Neural cell (in vitro differentiated cells): ENCODE measurements at regions not wholly inside any gene's neighbourhood (a gene's known extent, or its start where the extent isn't known, plus 50 kb on each side); places are given as distances from the start of the nearest gene placed in this dataset.

ENCODE experiments used
- EP300 ChIP-seq: fragments of 450-650 bp; conservative IDR thresholded peaks from 2 replicates; pipeline ENCODE4 v1.6.1; 2014; ENCODE audit warnings: antibody characterized with exemption, mild to moderate bottlenecking, moderate library complexity; ENCODE audit not compliant: poor library complexity, severe bottlenecking
- EZH2 ChIP-seq: fragments of 200-600, 300-800 bp; shearing (Covaris generic), sonication (generic); IDR thresholded peaks from 2 replicates; pipeline ENCODE4 v1.6.1; 2014; ENCODE audit warnings: antibody characterized with exemption, low read length, borderline replicate concordance, mild to moderate bottlenecking; ENCODE audit not compliant: insufficient read depth, poor library complexity, severe bottlenecking
- MXI1 ChIP-seq: fragments of 450-650 bp; conservative IDR thresholded peaks from 2 replicates; pipeline ENCODE4 v1.6.1; 2014; ENCODE audit warnings: antibody characterized with exemption, mild to moderate bottlenecking; ENCODE audit not compliant: poor library complexity, severe bottlenecking
- POLR2AphosphoS5 ChIP-seq: IDR thresholded peaks from 2 replicates; pipeline ENCODE4 v1.6.1; 2012
- SMC3 ChIP-seq: fragments of 450-650 bp; conservative IDR thresholded peaks from 2 replicates; pipeline ENCODE4 v1.6.1; 2014; ENCODE audit warnings: antibody characterized with exemption, mild to moderate bottlenecking, moderate library complexity; ENCODE audit not compliant: poor library complexity
- TAF1 ChIP-seq: IDR thresholded peaks from 2 replicates; pipeline ENCODE4 v1.6.1; 2012; ENCODE audit warnings: low read depth
- TF ChIP-seq, protein P1 (sequence below): fragments of 450-650 bp; IDR thresholded peaks from 2 replicates; pipeline ENCODE4 v1.5.1; 2014; ENCODE audit warnings: antibody characterized with exemption, mild to moderate bottlenecking, moderate library complexity; ENCODE audit not compliant: poor library complexity, severe bottlenecking
- TF ChIP-seq, protein P2 (sequence below): IDR thresholded peaks from 2 replicates; pipeline ENCODE4 v1.6.1; 2012; ENCODE audit warnings: borderline replicate concordance

GRCh38 chr19:30214651-30215051 is 157.5 kb upstream of the ZNF536 start:
- TF ChIP-seq, protein P1, sequence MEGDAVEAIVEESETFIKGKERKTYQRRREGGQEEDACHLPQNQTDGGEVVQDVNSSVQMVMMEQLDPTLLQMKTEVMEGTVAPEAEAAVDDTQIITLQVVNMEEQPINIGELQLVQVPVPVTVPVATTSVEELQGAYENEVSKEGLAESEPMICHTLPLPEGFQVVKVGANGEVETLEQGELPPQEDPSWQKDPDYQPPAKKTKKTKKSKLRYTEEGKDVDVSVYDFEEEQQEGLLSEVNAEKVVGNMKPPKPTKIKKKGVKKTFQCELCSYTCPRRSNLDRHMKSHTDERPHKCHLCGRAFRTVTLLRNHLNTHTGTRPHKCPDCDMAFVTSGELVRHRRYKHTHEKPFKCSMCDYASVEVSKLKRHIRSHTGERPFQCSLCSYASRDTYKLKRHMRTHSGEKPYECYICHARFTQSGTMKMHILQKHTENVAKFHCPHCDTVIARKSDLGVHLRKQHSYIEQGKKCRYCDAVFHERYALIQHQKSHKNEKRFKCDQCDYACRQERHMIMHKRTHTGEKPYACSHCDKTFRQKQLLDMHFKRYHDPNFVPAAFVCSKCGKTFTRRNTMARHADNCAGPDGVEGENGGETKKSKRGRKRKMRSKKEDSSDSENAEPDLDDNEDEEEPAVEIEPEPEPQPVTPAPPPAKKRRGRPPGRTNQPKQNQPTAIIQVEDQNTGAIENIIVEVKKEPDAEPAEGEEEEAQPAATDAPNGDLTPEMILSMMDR = no peak
- TF ChIP-seq EZH2 = no peak
- no peak for TF ChIP-seq POLR2AphosphoS5
- TF ChIP-seq, protein P2, sequence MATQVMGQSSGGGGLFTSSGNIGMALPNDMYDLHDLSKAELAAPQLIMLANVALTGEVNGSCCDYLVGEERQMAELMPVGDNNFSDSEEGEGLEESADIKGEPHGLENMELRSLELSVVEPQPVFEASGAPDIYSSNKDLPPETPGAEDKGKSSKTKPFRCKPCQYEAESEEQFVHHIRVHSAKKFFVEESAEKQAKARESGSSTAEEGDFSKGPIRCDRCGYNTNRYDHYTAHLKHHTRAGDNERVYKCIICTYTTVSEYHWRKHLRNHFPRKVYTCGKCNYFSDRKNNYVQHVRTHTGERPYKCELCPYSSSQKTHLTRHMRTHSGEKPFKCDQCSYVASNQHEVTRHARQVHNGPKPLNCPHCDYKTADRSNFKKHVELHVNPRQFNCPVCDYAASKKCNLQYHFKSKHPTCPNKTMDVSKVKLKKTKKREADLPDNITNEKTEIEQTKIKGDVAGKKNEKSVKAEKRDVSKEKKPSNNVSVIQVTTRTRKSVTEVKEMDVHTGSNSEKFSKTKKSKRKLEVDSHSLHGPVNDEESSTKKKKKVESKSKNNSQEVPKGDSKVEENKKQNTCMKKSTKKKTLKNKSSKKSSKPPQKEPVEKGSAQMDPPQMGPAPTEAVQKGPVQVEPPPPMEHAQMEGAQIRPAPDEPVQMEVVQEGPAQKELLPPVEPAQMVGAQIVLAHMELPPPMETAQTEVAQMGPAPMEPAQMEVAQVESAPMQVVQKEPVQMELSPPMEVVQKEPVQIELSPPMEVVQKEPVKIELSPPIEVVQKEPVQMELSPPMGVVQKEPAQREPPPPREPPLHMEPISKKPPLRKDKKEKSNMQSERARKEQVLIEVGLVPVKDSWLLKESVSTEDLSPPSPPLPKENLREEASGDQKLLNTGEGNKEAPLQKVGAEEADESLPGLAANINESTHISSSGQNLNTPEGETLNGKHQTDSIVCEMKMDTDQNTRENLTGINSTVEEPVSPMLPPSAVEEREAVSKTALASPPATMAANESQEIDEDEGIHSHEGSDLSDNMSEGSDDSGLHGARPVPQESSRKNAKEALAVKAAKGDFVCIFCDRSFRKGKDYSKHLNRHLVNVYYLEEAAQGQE = no peak
- TF ChIP-seq MXI1 = no peak
- no peak for TF ChIP-seq SMC3
- no peak for TF ChIP-seq EP300
- TF ChIP-seq TAF1 = no peak
